ENCODE measurements at regions not wholly inside any gene's neighbourhood (a gene's known extent, or its start where the extent isn't known, plus 50 kb on each side); places are given as distances from the start of the nearest gene placed in this dataset.

- no peak for TF ChIP-seq POLR2A (IDR thresholded peaks at IDR 0.05)
- TF ChIP-seq, protein P1, sequence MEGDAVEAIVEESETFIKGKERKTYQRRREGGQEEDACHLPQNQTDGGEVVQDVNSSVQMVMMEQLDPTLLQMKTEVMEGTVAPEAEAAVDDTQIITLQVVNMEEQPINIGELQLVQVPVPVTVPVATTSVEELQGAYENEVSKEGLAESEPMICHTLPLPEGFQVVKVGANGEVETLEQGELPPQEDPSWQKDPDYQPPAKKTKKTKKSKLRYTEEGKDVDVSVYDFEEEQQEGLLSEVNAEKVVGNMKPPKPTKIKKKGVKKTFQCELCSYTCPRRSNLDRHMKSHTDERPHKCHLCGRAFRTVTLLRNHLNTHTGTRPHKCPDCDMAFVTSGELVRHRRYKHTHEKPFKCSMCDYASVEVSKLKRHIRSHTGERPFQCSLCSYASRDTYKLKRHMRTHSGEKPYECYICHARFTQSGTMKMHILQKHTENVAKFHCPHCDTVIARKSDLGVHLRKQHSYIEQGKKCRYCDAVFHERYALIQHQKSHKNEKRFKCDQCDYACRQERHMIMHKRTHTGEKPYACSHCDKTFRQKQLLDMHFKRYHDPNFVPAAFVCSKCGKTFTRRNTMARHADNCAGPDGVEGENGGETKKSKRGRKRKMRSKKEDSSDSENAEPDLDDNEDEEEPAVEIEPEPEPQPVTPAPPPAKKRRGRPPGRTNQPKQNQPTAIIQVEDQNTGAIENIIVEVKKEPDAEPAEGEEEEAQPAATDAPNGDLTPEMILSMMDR (IDR thresholded peaks at IDR 0.05): no peak
- no peak for DNase-seq (ENCODE audit: low spot score in 2 of 2)
- 84 to 90% methylated on average over 3 of the region's 3 CpGs for WGBS, 2 donors
- intact Hi-C loops (cut with DNase I; ENCODE audit: low total_unique reads): no loop called here
- no peak overlapping the region for H3K4me3 ChIP-seq (ENCODE audit: low read depth, poor library complexity, severe bottlenecking)
Observed at GRCh38 chr14:85445151-85445795, 84.7 kb upstream of the FLRT2 start.

DNA sequence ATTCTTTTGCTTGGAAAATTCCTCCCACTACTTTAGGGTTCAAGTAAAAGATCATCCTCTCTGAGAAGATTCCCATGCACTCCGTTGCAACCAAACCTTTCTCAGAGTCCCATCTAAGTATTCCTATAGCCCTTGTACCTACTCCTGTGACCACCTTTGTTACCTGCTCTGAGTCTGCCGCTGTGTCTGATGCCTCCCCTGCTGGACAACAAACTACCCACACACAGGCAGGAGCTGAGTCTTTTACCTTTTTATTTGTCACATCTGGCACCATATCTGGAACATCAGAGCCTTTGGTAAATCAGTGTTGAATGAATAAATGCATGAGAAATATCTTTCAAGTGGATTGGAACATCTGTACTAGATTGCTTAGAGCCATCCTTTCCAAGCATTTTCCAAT is 82.1 kb upstream of the FLRT2 start:
- intact Hi-C loops (cut with DNase I; ENCODE audit: low total_unique reads): no loop called here
- TF ChIP-seq, protein P1 (IDR thresholded peaks at IDR 0.05): no peak
- no peak for TF ChIP-seq POLR2A (IDR thresholded peaks at IDR 0.05)
- DNase-seq (ENCODE audit: low spot score in 2 of 2): no peak
- H3K4me3 ChIP-seq (ENCODE audit: low read depth, poor library complexity, severe bottlenecking): no peak overlapping the region
- WGBS, 2 donors: 90 to 97% methylated on average over 2 of the region's 2 CpGs

GRCh38 chr14:85451421-85451820 is 78.5 kb upstream of the FLRT2 start:
- H3K4me3 ChIP-seq (ENCODE audit: low read depth, poor library complexity, severe bottlenecking): no peak overlapping the region
- TF ChIP-seq, protein P1 (IDR thresholded peaks at IDR 0.05): no peak
- no peak for TF ChIP-seq POLR2A (IDR thresholded peaks at IDR 0.05)
- DNase-seq (ENCODE audit: low spot score in 2 of 2): no peak
- intact Hi-C loops (cut with DNase I; ENCODE audit: low total_unique reads): no loop called here

DNA sequence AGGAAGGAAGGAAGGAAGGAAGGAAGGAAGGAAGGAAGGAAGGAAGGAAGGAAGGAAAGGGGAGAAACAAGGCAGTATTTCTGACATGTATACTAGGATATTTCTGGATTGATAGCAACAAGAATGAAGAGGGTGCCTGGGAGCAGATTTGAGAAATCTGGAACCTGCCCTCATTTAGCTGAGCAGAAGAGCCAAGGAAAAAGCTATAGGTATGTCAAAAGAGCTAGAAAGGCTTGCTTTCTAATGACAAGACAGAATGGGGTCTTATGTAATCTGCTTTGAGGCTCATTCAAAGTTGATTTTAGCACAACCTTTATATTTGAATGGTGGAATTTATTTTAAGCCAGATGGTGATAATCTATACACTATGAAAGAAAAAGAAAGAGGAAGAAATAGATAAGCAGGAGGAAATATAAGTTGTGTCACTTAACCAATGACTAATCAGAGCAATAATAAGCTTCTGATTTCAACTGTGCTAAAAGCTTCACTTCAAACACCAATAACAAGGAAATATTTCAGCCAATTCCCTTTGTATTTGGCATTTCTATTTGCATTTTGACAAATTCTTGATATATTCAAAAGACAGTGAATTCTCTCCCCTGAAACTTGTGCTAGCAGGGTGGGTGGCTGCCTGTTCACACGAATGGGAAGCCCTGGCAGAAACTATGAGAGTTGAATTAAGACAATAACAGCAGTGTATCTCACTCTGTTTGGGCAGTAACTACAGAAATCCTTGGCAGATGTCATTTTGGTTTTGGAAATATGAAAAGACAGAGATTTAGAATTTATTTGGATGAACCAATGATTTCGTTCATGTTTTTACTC is 76.3 kb upstream of the FLRT2 start:
- TF ChIP-seq POLR2A (IDR thresholded peaks at IDR 0.05): no peak
- TF ChIP-seq, protein P1 (IDR thresholded peaks at IDR 0.05): no peak
- intact Hi-C loops (cut with DNase I; ENCODE audit: low total_unique reads): no loop called here
- 43 to 62% methylated on average over 2 of the region's 2 CpGs for WGBS, 2 donors
- no peak overlapping the region for H3K4me3 ChIP-seq (ENCODE audit: low read depth, poor library complexity, severe bottlenecking)
- DNase-seq (ENCODE audit: low spot score in 2 of 2): no peak

DNA sequence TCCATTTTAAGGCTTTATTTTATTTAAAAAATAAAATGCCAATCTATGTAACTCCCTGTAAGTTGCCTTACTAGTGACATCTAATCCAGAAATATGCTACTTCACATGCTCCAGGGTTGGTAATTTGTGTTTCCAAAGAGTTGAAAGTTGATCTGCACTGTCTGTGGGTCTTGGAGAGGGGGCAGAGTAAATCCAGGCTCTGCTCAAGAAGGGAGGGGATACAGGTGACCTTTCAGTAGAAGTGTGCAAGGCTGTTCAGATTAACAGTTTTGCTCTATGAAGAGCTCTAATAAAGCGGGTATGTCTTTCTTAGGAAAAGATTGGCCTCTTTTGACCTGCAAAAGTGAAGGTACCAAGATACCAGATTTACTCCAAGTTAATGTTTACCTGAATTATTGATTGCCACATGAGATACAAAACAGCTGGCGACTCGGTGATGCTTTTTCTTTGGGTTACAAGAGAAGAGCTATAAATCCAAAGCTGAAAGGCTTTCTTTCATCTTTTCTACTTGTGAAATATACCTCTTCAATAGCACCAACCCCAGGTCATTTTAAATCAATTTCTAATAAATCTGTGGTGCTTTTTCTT is 75.6 kb upstream of the FLRT2 start:
- TF ChIP-seq POLR2A (IDR thresholded peaks at IDR 0.05): no peak
- TF ChIP-seq, protein P1 (IDR thresholded peaks at IDR 0.05): no peak
- DNase-seq (ENCODE audit: low spot score in 2 of 2): no peak
- intact Hi-C loops (cut with DNase I; ENCODE audit: low total_unique reads): no loop called here
- 93% methylated on average over 3 of the region's 3 CpGs for WGBS, 2 donors
- no peak overlapping the region for H3K4me3 ChIP-seq (ENCODE audit: low read depth, poor library complexity, severe bottlenecking)
